HUES6 (cell line): ENCODE measurements at regions not wholly inside any gene's neighbourhood (a gene's known extent, or its start where the extent isn't known, plus 50 kb on each side); places are given as distances from the start of the nearest gene placed in this dataset.

Experiments used
- H3K27ac ChIP-seq: 2 replicates; pipeline ENCODE4 v1.7.0; 2013; ENCODE audit warnings: low read depth, mild to moderate bottlenecking, low read length, inconsistent platforms
- H3K27me3 ChIP-seq: 2 replicates; pipeline ENCODE4 v1.6.1; 2013; ENCODE audit warnings: low read length; ENCODE audit not compliant: control insufficient read depth, insufficient read depth
- H3K36me3 ChIP-seq: 2 replicates; pipeline ENCODE4 v1.6.1; 2013; ENCODE audit warnings: low read length; ENCODE audit not compliant: control insufficient read depth, insufficient read depth
- H3K4me1 ChIP-seq: 2 replicates; pipeline ENCODE4 v1.6.1; 2013; ENCODE audit warnings: low read length; ENCODE audit not compliant: control insufficient read depth, insufficient read depth
- H3K4me3 ChIP-seq: 2 replicates; pipeline ENCODE4 v1.5.1; 2013; ENCODE audit warnings: low read depth, low read length
- H3K9ac ChIP-seq: one replicate; pipeline ENCODE4 v1.6.1; 2013; ENCODE audit warnings: mild to moderate bottlenecking, low read length
- H3K9me3 ChIP-seq: 2 replicates; pipeline ENCODE4 v1.6.1; 2013; ENCODE audit warnings: low read depth, low read length; ENCODE audit not compliant: control insufficient read depth, insufficient read depth

- Histone ChIP-seq H3K27me3 (no peaks in the 10 kb centered on the region), H3K9ac (no peak overlapping the region), H3K27ac (no peak overlapping the region), H3K36me3 (no peaks in the 10 kb centered on the region), H3K9me3 (no peaks in the 10 kb centered on the region), H3K4me1 (no peaks in the 10 kb centered on the region), H3K4me3 (no peak overlapping the region)
These were observed 329.3 kb upstream of the TNP1 start for GRCh38 chr2:217189131-217189530.

- no peak overlapping the region for H3K9ac ChIP-seq
- H3K27ac ChIP-seq: no peak overlapping the region
- H3K36me3 ChIP-seq: no peaks in the 10 kb centered on the region
- H3K4me3 ChIP-seq: no peak overlapping the region
- no peaks in the 10 kb centered on the region for H3K4me1 ChIP-seq
- no peaks in the 10 kb centered on the region for H3K27me3 ChIP-seq
- H3K9me3 ChIP-seq: no peaks in the 10 kb centered on the region
These were observed 326.9 kb upstream of the TNP1 start for GRCh38 chr2:217186668-217187159.

- Histone ChIP-seq H3K36me3 (no peaks in the 10 kb centered on the region), H3K27ac (no peak overlapping the region), H3K27me3 (no peaks in the 10 kb centered on the region), H3K4me1 (no peaks in the 10 kb centered on the region), H3K9ac (no peak overlapping the region), H3K4me3 (no peak overlapping the region), H3K9me3 (no peaks in the 10 kb centered on the region)
These were observed 326.3 kb upstream of the TNP1 start for GRCh38 chr2:217186152-217186551.

GRCh38 chr2:217185265-217185995, 325.6 kb upstream of the TNP1 start:
- Histone ChIP-seq H3K27me3 (no peaks in the 10 kb centered on the region), H3K9ac (no peak overlapping the region), H3K4me3 (no peak overlapping the region), H3K9me3 (no peaks in the 10 kb centered on the region), H3K4me1 (no peaks in the 10 kb centered on the region), H3K27ac (no peak overlapping the region), H3K36me3 (no peaks in the 10 kb centered on the region)

- Histone ChIP-seq H3K27ac (no peak overlapping the region), H3K9ac (no peak overlapping the region), H3K27me3 (no peaks in the 10 kb centered on the region), H3K4me3 (no peak overlapping the region), H3K4me1 (no peaks in the 10 kb centered on the region), H3K9me3 (no peaks in the 10 kb centered on the region), H3K36me3 (no peaks in the 10 kb centered on the region)
These were observed 324.4 kb upstream of the TNP1 start for GRCh38 chr2:217184242-217184641.

GRCh38 chr2:217183471-217183870, 323.6 kb upstream of the TNP1 start:
- H3K27me3 ChIP-seq: no peaks in the 10 kb centered on the region
- no peak overlapping the region for H3K27ac ChIP-seq
- no peaks in the 10 kb centered on the region for H3K36me3 ChIP-seq
- no peaks in the 10 kb centered on the region for H3K9me3 ChIP-seq
- H3K4me3 ChIP-seq: no peak overlapping the region
- H3K9ac ChIP-seq: no peak overlapping the region
- no peaks in the 10 kb centered on the region for H3K4me1 ChIP-seq

GRCh38 chr2:217182926-217183325, 323.1 kb upstream of the TNP1 start:
- H3K36me3 ChIP-seq: no peaks in the 10 kb centered on the region

GRCh38 chr2:217181512-217181911, 321.6 kb upstream of the TNP1 start:
- Histone ChIP-seq H3K9me3 (peaks cover 15% of the 10 kb centered on the region; the same call in 1 of the 2 replicates), H3K9ac (no peak overlapping the region), H3K27me3 (no peaks in the 10 kb centered on the region)

More at GRCh38 chr2:217182926-217183325, 323.1 kb upstream of the TNP1 start:
- H3K9ac ChIP-seq: no peak overlapping the region
- H3K4me1 ChIP-seq: no peaks in the 10 kb centered on the region
- no peak overlapping the region for H3K4me3 ChIP-seq
- peaks cover 3% of the 10 kb centered on the region; the same call in 1 of the 2 replicates for H3K9me3 ChIP-seq
- H3K27ac ChIP-seq: no peak overlapping the region
- H3K27me3 ChIP-seq: no peaks in the 10 kb centered on the region

GRCh38 chr2:217179854-217180253, 320.0 kb upstream of the TNP1 start:
- H3K27me3 ChIP-seq: no peaks in the 10 kb centered on the region
- H3K36me3 ChIP-seq: no peaks in the 10 kb centered on the region
- H3K4me3 ChIP-seq: no peak overlapping the region
- no peak overlapping the region for H3K9ac ChIP-seq
- H3K9me3 ChIP-seq: peaks cover 24% of the 10 kb centered on the region; the same call in 1 of the 2 replicates
- no peak overlapping the region for H3K27ac ChIP-seq
- no peaks in the 10 kb centered on the region for H3K4me1 ChIP-seq

More at GRCh38 chr2:217181512-217181911, 321.6 kb upstream of the TNP1 start:
- H3K4me1 ChIP-seq: no peaks in the 10 kb centered on the region
- H3K27ac ChIP-seq: no peak overlapping the region
- no peaks in the 10 kb centered on the region for H3K36me3 ChIP-seq
- H3K4me3 ChIP-seq: no peak overlapping the region

GRCh38 chr2:217178341-217178740, 318.5 kb upstream of the TNP1 start:
- Histone ChIP-seq H3K4me3 (no peak overlapping the region), H3K27me3 (no peaks in the 10 kb centered on the region), H3K9me3 (peaks cover 24% of the 10 kb centered on the region; the same call in 1 of the 2 replicates), H3K9ac (no peak overlapping the region), H3K27ac (no peak overlapping the region), H3K36me3 (no peaks in the 10 kb centered on the region), H3K4me1 (no peaks in the 10 kb centered on the region)

- no peak overlapping the region for H3K27ac ChIP-seq
- H3K9me3 ChIP-seq: peaks cover 24% of the 10 kb centered on the region; the same call in 1 of the 2 replicates
These were observed 317.9 kb upstream of the TNP1 start for GRCh38 chr2:217177720-217178119.

More at GRCh38 chr2:217177720-217178119, 317.9 kb upstream of the TNP1 start:
- Histone ChIP-seq H3K36me3 (no peaks in the 10 kb centered on the region), H3K4me3 (no peak overlapping the region), H3K9ac (no peak overlapping the region), H3K27me3 (no peaks in the 10 kb centered on the region), H3K4me1 (no peaks in the 10 kb centered on the region)
